AG04449 (cell line): ENCODE measurements at regions not wholly inside any gene's neighbourhood (a gene's known extent, or its start where the extent isn't known, plus 50 kb on each side); places are given as distances from the start of the nearest gene placed in this dataset.
A peak's percentile ranks its signal among the peaks of the same experiment; 100 is the strongest.

Experiments used
- CTCF ChIA-PET: fragments of 350-600 bp; formaldehyde crosslinking; extraction: SDS; loops from one replicate; lab custom pipeline; 2021; ENCODE audit warnings: antibody characterized with exemption; lab: Yijun Ruan, JAX
- POLR2A ChIA-PET: fragments of 400-600, 350-600 bp; formaldehyde crosslinking; extraction: SDS; loops from one replicate; lab custom pipeline; 2020; ENCODE audit warnings: antibody characterized with exemption, inconsistent platforms; lab: Yijun Ruan, JAX
- DNase-seq: peaks from one replicate; pipeline ENCODE4 v3.0.0-alpha.2; 2010; ENCODE audit warnings: low read depth, low spot score
- H3K4me3 ChIP-seq: 2 replicates; pipeline ENCODE4 v1.5.1; 2011; ENCODE audit warnings: low read depth, mild to moderate bottlenecking, control low read depth, low read length
- TF ChIP-seq, protein P1 (sequence below): IDR thresholded peaks from one replicate; pipeline ENCODE4 v1.5.1; 2011; ENCODE audit warnings: mild to moderate bottlenecking, moderate library complexity, low read length, control low read depth, inconsistent platforms; ENCODE audit not compliant: insufficient read depth; ENCODE audit errors: missing control alignments

- ChIA-PET POLR2A (no interaction called here), CTCF (no interaction called here)
- no peak for DNase-seq
- H3K4me3 ChIP-seq, result no peak overlapping the region
- TF ChIP-seq, protein P1, sequence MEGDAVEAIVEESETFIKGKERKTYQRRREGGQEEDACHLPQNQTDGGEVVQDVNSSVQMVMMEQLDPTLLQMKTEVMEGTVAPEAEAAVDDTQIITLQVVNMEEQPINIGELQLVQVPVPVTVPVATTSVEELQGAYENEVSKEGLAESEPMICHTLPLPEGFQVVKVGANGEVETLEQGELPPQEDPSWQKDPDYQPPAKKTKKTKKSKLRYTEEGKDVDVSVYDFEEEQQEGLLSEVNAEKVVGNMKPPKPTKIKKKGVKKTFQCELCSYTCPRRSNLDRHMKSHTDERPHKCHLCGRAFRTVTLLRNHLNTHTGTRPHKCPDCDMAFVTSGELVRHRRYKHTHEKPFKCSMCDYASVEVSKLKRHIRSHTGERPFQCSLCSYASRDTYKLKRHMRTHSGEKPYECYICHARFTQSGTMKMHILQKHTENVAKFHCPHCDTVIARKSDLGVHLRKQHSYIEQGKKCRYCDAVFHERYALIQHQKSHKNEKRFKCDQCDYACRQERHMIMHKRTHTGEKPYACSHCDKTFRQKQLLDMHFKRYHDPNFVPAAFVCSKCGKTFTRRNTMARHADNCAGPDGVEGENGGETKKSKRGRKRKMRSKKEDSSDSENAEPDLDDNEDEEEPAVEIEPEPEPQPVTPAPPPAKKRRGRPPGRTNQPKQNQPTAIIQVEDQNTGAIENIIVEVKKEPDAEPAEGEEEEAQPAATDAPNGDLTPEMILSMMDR, result no peak
Observed at GRCh38 chr4:123035239-123035638, 112.8 kb upstream of the NUDT6 start.

DNA sequence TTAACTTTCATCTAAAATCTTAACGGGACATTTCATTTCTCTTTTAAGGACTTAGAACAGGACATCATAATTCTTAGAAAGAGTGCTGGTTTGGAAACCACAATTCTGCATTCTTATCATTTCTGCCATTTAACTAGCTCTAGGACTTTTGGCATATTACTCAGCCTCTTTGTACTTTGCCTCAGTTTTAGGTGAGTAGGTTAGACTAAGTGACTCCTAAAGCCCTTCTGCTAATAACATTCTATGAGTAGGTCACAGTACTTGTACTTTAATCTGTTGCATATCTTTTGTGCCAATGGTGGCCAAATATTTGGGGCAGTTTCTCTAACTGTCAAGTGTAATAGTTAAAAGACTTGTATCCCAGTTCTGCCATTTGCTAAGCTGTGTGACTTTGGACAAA, 115.4 kb upstream of the NUDT6 start:
- peak; percentile 23 for DNase-seq
- CTCF ChIA-PET, result no interaction called here
- H3K4me3 ChIP-seq, result no peak overlapping the region
- POLR2A ChIA-PET, result no interaction called here
- TF ChIP-seq, protein P1, result no peak

DNA sequence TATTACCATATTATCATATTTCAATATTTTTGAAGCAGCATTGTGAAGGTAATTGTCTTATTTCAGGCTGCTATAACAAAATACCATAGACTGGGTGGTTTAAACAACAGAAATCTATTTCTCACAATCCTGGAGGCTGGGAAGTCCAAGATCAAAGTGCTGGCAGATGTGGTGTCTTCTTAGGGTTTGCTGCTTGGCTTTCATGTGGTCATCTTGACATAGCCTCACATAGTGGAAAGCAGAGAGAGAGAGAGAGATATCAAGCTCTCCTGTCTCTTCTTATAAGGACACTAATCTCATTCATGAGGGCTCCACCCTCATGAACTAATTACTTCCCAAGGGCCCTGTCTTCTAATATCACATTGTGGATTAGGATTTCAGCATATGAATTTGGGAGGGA, 119.7 kb upstream of the NUDT6 start:
- H3K4me3 ChIP-seq, result no peak overlapping the region
- TF ChIP-seq, protein P1, result no peak
- ChIA-PET POLR2A (no interaction called here), CTCF (interaction anchor here (0.9 kb wide), 1 partner anchor 15 kb away, joined by 3 read pairs; no protein-coding TSS in a partner anchor)
- DNase-seq, result no peak

GRCh38 chr4:123043013-123043412, 120.6 kb upstream of the NUDT6 start:
- CTCF ChIA-PET, result no interaction called here
- H3K4me3 ChIP-seq, result no peak overlapping the region
- POLR2A ChIA-PET, result no interaction called here
- DNase-seq, result no peak
- TF ChIP-seq, protein P1, result no peak

GRCh38 chr4:123043793-123044425, 121.5 kb upstream of the NUDT6 start:
- TF ChIP-seq, protein P1, result no peak
- ChIA-PET POLR2A (no interaction called here), CTCF (interaction anchor here (1.3 kb wide), 1 partner anchor 15 kb away, joined by 4 read pairs; no protein-coding TSS in a partner anchor)
- no peak overlapping the region for H3K4me3 ChIP-seq
- DNase-seq, result no peak

DNA sequence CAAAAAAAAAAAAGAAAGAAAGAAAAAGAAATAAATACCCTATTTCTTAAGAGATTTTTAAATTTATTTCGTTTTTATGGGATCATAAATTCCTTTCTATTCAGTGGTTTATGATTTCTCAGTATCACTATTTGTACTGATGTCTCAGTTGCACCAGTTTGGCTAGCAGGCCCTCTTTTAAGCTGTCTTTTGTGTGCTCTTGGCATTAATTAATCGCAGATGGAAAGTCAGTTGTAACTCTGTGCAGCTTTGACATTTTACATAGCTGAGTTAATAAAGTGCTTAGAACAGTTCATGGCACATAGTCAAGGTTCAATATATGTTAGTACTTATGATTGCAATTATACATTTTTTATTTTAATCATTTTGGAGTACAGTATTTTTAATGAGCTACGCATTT, 123.7 kb upstream of the NUDT6 start:
- ChIA-PET CTCF (no interaction called here), POLR2A (no interaction called here)
- no peak overlapping the region for H3K4me3 ChIP-seq
- no peak for DNase-seq
- TF ChIP-seq, protein P1, result no peak
